Body of pancreas (tissue), 4 donors: ENCODE measurements at regions not wholly inside any gene's neighbourhood (a gene's known extent, or its start where the extent isn't known, plus 50 kb on each side); places are given as distances from the start of the nearest gene placed in this dataset.

Experiments used
- POLR2A ChIP-seq, 3 donors: fragments of 450-650 bp; IDR thresholded peaks; one replicate each; pipeline ENCODE4 v1.6.1; 2016; ENCODE audit warnings: antibody characterized with exemption in 3 of 3, mild to moderate bottlenecking in 2 of 3
- TF ChIP-seq, protein P1 (sequence below), 7 experiments: fragments of 450-650 bp in 4 of 7; fragments of 200-600 bp in 3 of 7; sonication (generic) in 3 of 7; IDR thresholded peaks; one replicate each; pipeline ENCODE4 v1.5.1; 2016 to 2019; ENCODE audit warnings: antibody characterized with exemption in 7 of 7

DNA sequence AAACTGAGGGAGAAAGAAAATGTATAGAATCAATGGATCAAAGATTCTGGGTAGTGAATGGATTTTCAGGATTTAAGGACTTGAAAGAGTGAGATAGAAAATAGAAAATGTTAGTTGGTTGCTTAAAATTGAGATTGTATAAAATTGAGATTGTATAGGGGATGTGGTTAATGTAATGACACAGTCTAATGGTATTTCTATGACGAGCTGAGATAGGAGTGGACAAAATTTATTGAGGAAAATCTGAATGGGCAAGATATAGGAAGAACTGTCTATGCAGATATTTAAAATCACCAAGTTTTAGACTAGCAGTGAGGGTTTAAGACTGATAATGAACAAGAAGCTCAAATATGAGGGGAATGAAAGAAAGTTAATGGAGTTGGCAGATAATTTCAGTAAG, 406.6 kb downstream of the NYAP2 start:
- TF ChIP-seq, protein P1, sequence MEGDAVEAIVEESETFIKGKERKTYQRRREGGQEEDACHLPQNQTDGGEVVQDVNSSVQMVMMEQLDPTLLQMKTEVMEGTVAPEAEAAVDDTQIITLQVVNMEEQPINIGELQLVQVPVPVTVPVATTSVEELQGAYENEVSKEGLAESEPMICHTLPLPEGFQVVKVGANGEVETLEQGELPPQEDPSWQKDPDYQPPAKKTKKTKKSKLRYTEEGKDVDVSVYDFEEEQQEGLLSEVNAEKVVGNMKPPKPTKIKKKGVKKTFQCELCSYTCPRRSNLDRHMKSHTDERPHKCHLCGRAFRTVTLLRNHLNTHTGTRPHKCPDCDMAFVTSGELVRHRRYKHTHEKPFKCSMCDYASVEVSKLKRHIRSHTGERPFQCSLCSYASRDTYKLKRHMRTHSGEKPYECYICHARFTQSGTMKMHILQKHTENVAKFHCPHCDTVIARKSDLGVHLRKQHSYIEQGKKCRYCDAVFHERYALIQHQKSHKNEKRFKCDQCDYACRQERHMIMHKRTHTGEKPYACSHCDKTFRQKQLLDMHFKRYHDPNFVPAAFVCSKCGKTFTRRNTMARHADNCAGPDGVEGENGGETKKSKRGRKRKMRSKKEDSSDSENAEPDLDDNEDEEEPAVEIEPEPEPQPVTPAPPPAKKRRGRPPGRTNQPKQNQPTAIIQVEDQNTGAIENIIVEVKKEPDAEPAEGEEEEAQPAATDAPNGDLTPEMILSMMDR (IDR thresholded peaks at IDR 0.05): no peak
- TF ChIP-seq POLR2A (IDR thresholded peaks at IDR 0.05): no peak
